ENCODE measurements at regions not wholly inside any gene's neighbourhood (a gene's known extent, or its start where the extent isn't known, plus 50 kb on each side); places are given as distances from the start of the nearest gene placed in this dataset.
A peak's percentile ranks its signal among the peaks of the same experiment; 100 is the strongest.

GRCh38 chr7:50868426-50869100 lies 85.9 kb upstream of the GRB10 start:
- H2AFZ ChIP-seq (ENCODE audit: low read length) = no peak overlapping the region
- H3K27ac ChIP-seq (ENCODE audit: insufficient read length, low read depth, low read length) = no peak overlapping the region
- no peak overlapping the region for H3K4ac ChIP-seq (ENCODE audit: low read depth, low read length)
- TF ChIP-seq CTCF (conservative IDR thresholded peaks at IDR 0.05) = no peak
- no peak overlapping the region for H2AK5ac ChIP-seq (ENCODE audit: insufficient read length, low read length)
- WGBS (ENCODE audit: extremely low coverage, insufficient read length, low lambda C conversion rate) = no CpG with 5 or more reads among the region's 3 CpGs
- peaks cover 2% of the 10 kb centered on the region; the same call in 1 of the 2 replicates for H3K27me3 Mint-ChIP-seq (ENCODE audit: low read depth)
- H3K9me3 Mint-ChIP-seq = peaks cover 28 to 39% of the 10 kb centered on the region in 2 experiments
- no peak overlapping the region for H3K9ac ChIP-seq (ENCODE audit: extremely low read depth, insufficient read length, low read length)
- no peak overlapping the region for H2BK5ac ChIP-seq (ENCODE audit: insufficient read length, low read length)
- DNase-seq = no peak
- H3K27ac Mint-ChIP-seq = peak overlapping the region in 1 of 3 experiments; percentile 42; a peak in 1 of 7 replicates
- H3T11ph ChIP-seq (ENCODE audit: low read length) = no peak overlapping the region
- H3K79me2 ChIP-seq (ENCODE audit: insufficient read depth, low read length) = no peaks in the 10 kb centered on the region
- no peak overlapping the region for H2BK15ac ChIP-seq (ENCODE audit: low read depth, low read length)
- peaks cover 38 to 50% of the 10 kb centered on the region in 2 experiments for H3K4me1 Mint-ChIP-seq
- H4K91ac ChIP-seq (ENCODE audit: insufficient read length, low read depth, low read length) = no peak overlapping the region
- no peak overlapping the region for H4K5ac ChIP-seq (ENCODE audit: insufficient read length, low read depth, low read length)
- no peaks in the 10 kb centered on the region for H3K9me3 ChIP-seq (ENCODE audit: control insufficient read depth, low read depth, low read length)
- H2BK12ac ChIP-seq (ENCODE audit: insufficient read length, low read depth, low read length) = no peak overlapping the region
- H3K56ac ChIP-seq (ENCODE audit: insufficient read length, low read depth, low read length) = no peak overlapping the region
- no peak overlapping the region for H3K18ac ChIP-seq (ENCODE audit: insufficient read length, low read depth, low read length)
- H3K4me2 ChIP-seq (ENCODE audit: insufficient read depth, insufficient read length, low read length) = no peak overlapping the region
- no peak overlapping the region for H2BK120ac ChIP-seq (ENCODE audit: low read depth, low read length, poor library complexity, severe bottlenecking)
- no peak overlapping the region for H2BK20ac ChIP-seq (ENCODE audit: low read depth, low read length, poor library complexity, severe bottlenecking)
- no peak overlapping the region for H3K14ac ChIP-seq (ENCODE audit: insufficient read depth, low read length)
- peaks cover 10% of the 10 kb centered on the region; the same call in 1 of the 2 replicates for H3K4me1 ChIP-seq (ENCODE audit: insufficient read depth, low read length)
- no peak overlapping the region for H4K8ac ChIP-seq (replicated peaks; ENCODE audit: insufficient read length, low read depth, low read length)
- no peak overlapping the region for H3K23ac ChIP-seq (ENCODE audit: insufficient read length, low read depth, low read length)
- peak overlapping the region in 1 of 2 experiments; percentile 55; a peak in 1 of 5 replicates for H3K4me3 Mint-ChIP-seq
- no peaks in the 10 kb centered on the region for H3K27me3 ChIP-seq (ENCODE audit: insufficient read depth, low read length)
- H3K23me2 ChIP-seq (ENCODE audit: insufficient read length, low read depth, low read length, poor library complexity, severe bottlenecking) = no peaks in the 10 kb centered on the region
- peaks cover 42 to 53% (median 49%) of the 10 kb centered on the region in 3 experiments for H3K36me3 Mint-ChIP-seq (ENCODE audit: insufficient read depth in 1 of 3, low read depth in 3 of 3)
- H4K20me1 ChIP-seq (ENCODE audit: control insufficient read depth, insufficient read depth, insufficient read length) = no peaks in the 10 kb centered on the region
- H3K79me1 ChIP-seq (ENCODE audit: insufficient read depth, low read depth, low read length, poor library complexity, severe bottlenecking) = no peaks in the 10 kb centered on the region

All from H9 (cell line).